Chondrocyte (in vitro differentiated cells): ENCODE measurements at regions not wholly inside any gene's neighbourhood (a gene's known extent, or its start where the extent isn't known, plus 50 kb on each side); places are given as distances from the start of the nearest gene placed in this dataset.

Source experiments
- DNase-seq: peaks from one replicate; pipeline ENCODE4 v3.0.0; 2021; ENCODE audit warnings: mixed read lengths, low spot score
- H3K27ac Mint-ChIP-seq: one replicate; pipeline ENCODE4 v1.8.0; 2021; ENCODE audit warnings: mild to moderate bottlenecking, moderate library complexity, mixed read lengths; ENCODE audit not compliant: unreplicated experiment
- H3K27me3 Mint-ChIP-seq: 2 replicates; pipeline ENCODE4 v1.8.0; 2021; ENCODE audit warnings: low read depth, mixed read lengths
- H3K36me3 Mint-ChIP-seq: 2 replicates; pipeline ENCODE4 v1.8.0; 2021; ENCODE audit warnings: low read depth, mixed read lengths
- H3K4me1 Mint-ChIP-seq: 2 replicates; pipeline ENCODE4 v1.8.0; 2021; ENCODE audit warnings: low read depth, mild to moderate bottlenecking, mixed read lengths
- H3K4me3 Mint-ChIP-seq: one replicate; pipeline ENCODE4 v1.8.0; 2021; ENCODE audit warnings: mild to moderate bottlenecking, moderate library complexity, mixed read lengths; ENCODE audit not compliant: unreplicated experiment
- H3K9me3 Mint-ChIP-seq: 2 replicates; pipeline ENCODE4 v1.8.0; 2021; ENCODE audit warnings: low read depth, mixed read lengths
- CTCF ChIP-seq: fragments of 200-600 bp; sonication (generic); IDR thresholded peaks from 2 replicates; pipeline ENCODE4 v1.5.0; 2021; ENCODE audit warnings: antibody characterized with exemption, mild to moderate bottlenecking, moderate library complexity

- Mint-ChIP-seq H3K27ac (peak overlapping the region; percentile 91), H3K27me3 (no peaks in the 10 kb centered on the region), H3K36me3 (no peaks in the 10 kb centered on the region), H3K4me1 (peaks cover 71% of the 10 kb centered on the region), H3K4me3 (no peak overlapping the region), H3K9me3 (no peaks in the 10 kb centered on the region)
- no peak for TF ChIP-seq CTCF
- no peak for DNase-seq
Observed at GRCh38 chr1:25030674-25031589, 100.9 kb upstream of the RUNX3 start.

GRCh38 chr1:25030012-25030411 lies 99.9 kb upstream of the RUNX3 start:
- H3K9me3 Mint-ChIP-seq = no peaks in the 10 kb centered on the region
- H3K4me1 Mint-ChIP-seq = peaks cover 77% of the 10 kb centered on the region
- no peaks in the 10 kb centered on the region for H3K27me3 Mint-ChIP-seq
- H3K27ac Mint-ChIP-seq = no peak overlapping the region
- no peak for DNase-seq
- H3K4me3 Mint-ChIP-seq = no peak overlapping the region
- no peaks in the 10 kb centered on the region for H3K36me3 Mint-ChIP-seq
- TF ChIP-seq CTCF = no peak

GRCh38 chr1:25028907-25029599 lies 99.0 kb upstream of the RUNX3 start:
- Mint-ChIP-seq H3K27ac (no peak overlapping the region), H3K36me3 (no peaks in the 10 kb centered on the region), H3K9me3 (no peaks in the 10 kb centered on the region), H3K4me1 (peaks cover 74% of the 10 kb centered on the region), H3K27me3 (no peaks in the 10 kb centered on the region), H3K4me3 (no peak overlapping the region)
- no peak for TF ChIP-seq CTCF
- DNase-seq = no peak

GRCh38 chr1:25028587-25028906 lies 98.5 kb upstream of the RUNX3 start:
- no peak for TF ChIP-seq CTCF
- Mint-ChIP-seq H3K4me3 (no peak overlapping the region), H3K27me3 (no peaks in the 10 kb centered on the region), H3K27ac (no peak overlapping the region), H3K36me3 (no peaks in the 10 kb centered on the region), H3K9me3 (no peaks in the 10 kb centered on the region), H3K4me1 (peaks cover 74% of the 10 kb centered on the region)
- DNase-seq = no peak

- no peak for TF ChIP-seq CTCF
- Mint-ChIP-seq H3K36me3 (no peaks in the 10 kb centered on the region), H3K4me3 (no peak overlapping the region), H3K4me1 (peaks cover 74% of the 10 kb centered on the region), H3K27me3 (no peaks in the 10 kb centered on the region), H3K27ac (peak overlapping the region; percentile 36), H3K9me3 (no peaks in the 10 kb centered on the region)
- no peak for DNase-seq
Observed at GRCh38 chr1:25027822-25028586, 97.9 kb upstream of the RUNX3 start.
